H1 (cell line): ENCODE measurements at regions not wholly inside any gene's neighbourhood (a gene's known extent, or its start where the extent isn't known, plus 50 kb on each side); places are given as distances from the start of the nearest gene placed in this dataset.

Experiments used
- CTCF ChIA-PET: fragments of 300-600 bp; sonication (Branson Sonifier 250); formaldehyde crosslinking; loops from one replicate; lab custom pipeline; 2021; ENCODE audit not compliant: partially characterized antibody; lab: Charles Lee
- POLR2A ChIA-PET: fragments of 300-600 bp; sonication (Branson Sonifier 250); formaldehyde crosslinking; loops from one replicate; lab custom pipeline; 2021; ENCODE audit warnings: inconsistent platforms; ENCODE audit not compliant: partially characterized antibody; lab: Charles Lee
- DNase-seq, 2 experiments: peaks; one replicate each; pipeline versions ENCODE4 v3.0.0 to v3.0.0-alpha.2; 2010 to 2022; ENCODE audit warnings: low spot score in 2 of 2, low read depth in 1 of 2, mixed read lengths in 1 of 2
- FAIRE-seq: peaks from 2 replicates; lab custom pipeline; 2011; peaks lifted over from hg19 to GRCh38; lab: Jason Lieb, UNC
- H2AFZ ChIP-seq: 2 replicates; pipeline ENCODE4 v1.8.1; 2012; ENCODE audit warnings: low read length, inconsistent platforms
- H2AK5ac ChIP-seq: 2 replicates; pipeline ENCODE4 v1.6.1; 2013; ENCODE audit warnings: low read depth, low read length
- H2BK120ac ChIP-seq: replicated peaks from 2 replicates; pipeline ENCODE3; 2013; ENCODE audit warnings: low read depth, low read length, inconsistent platforms
- H2BK12ac ChIP-seq: 2 replicates; pipeline ENCODE4 v1.6.1; 2013; ENCODE audit warnings: low read depth, low read length
- H2BK15ac ChIP-seq: 2 replicates; pipeline ENCODE4 v1.6.1; 2013; ENCODE audit warnings: low read length
- H2BK20ac ChIP-seq: 2 replicates; pipeline ENCODE4 v1.6.1; 2013; ENCODE audit warnings: low read length
- H2BK5ac ChIP-seq: 2 replicates; pipeline ENCODE4 v1.6.1; 2013; ENCODE audit warnings: low read depth, low read length
- H3K14ac ChIP-seq: 2 replicates; pipeline ENCODE4 v1.6.1; 2013; ENCODE audit warnings: inconsistent platforms; ENCODE audit not compliant: insufficient read length
- H3K18ac ChIP-seq: 2 replicates; pipeline ENCODE4 v1.6.1; 2013; ENCODE audit warnings: low read length; ENCODE audit errors: extremely low read depth
- H3K23ac ChIP-seq: 2 replicates; pipeline ENCODE4 v1.6.1; 2013; ENCODE audit warnings: inconsistent platforms; ENCODE audit not compliant: insufficient read length
- H3K23me2 ChIP-seq: 2 replicates; pipeline ENCODE4 v1.6.1; 2013; ENCODE audit warnings: low read depth, low read length
- H3K27ac ChIP-seq: 2 replicates; pipeline ENCODE4 v1.6.1; 2011; ENCODE audit warnings: low read depth, low read length, inconsistent platforms
- H3K27me3 ChIP-seq, 4 experiments: replicated peaks in 1 of 4; 1 replicate in 1 of 4; 2 replicates in 3 of 4; pipeline versions ENCODE4 v1.6.1 to v1.8.1; 2011 to 2013; ENCODE audit warnings: low read length in 3 of 4, mild to moderate bottlenecking in 3 of 4, inconsistent platforms in 2 of 4, mixed read lengths in 2 of 4, moderate library complexity in 1 of 4; ENCODE audit not compliant: control insufficient read depth in 3 of 4, insufficient read depth in 3 of 4; ENCODE audit errors: extremely low read depth in 1 of 4
- H3K36me3 ChIP-seq, 4 experiments: 2 replicates each; pipeline versions ENCODE4 v1.6.1 to v1.8.1; 2011 to 2013; ENCODE audit warnings: mild to moderate bottlenecking in 4 of 4, low read length in 3 of 4, moderate library complexity in 2 of 4, control low read depth in 1 of 4, inconsistent platforms in 1 of 4; ENCODE audit not compliant: insufficient read depth in 4 of 4, control insufficient read depth in 2 of 4
- H3K4ac ChIP-seq: replicated peaks from 2 replicates; pipeline ENCODE3; 2013; ENCODE audit warnings: low read length, low read depth, mixed read lengths, inconsistent platforms; ENCODE audit not compliant: insufficient read length
- H3K4me1 ChIP-seq, 4 experiments: replicated peaks in 1 of 4; 1 replicate in 1 of 4; 2 replicates in 3 of 4; pipeline versions ENCODE4 v1.6.1 to v1.8.1; 2011 to 2013; ENCODE audit warnings: low read length in 3 of 4, inconsistent platforms in 2 of 4, mixed read lengths in 1 of 4; ENCODE audit not compliant: insufficient read depth in 4 of 4, control insufficient read depth in 3 of 4
- H3K4me2 ChIP-seq, 2 experiments: 2 replicates each; pipeline versions ENCODE4 v1.6.1 to v1.8.1; 2011 to 2013; ENCODE audit warnings: low read depth in 2 of 2, low read length in 2 of 2, control low read depth in 1 of 2, inconsistent platforms in 1 of 2, mild to moderate bottlenecking in 1 of 2; ENCODE audit not compliant: insufficient read depth in 1 of 2
- H3K4me3 ChIP-seq, 4 experiments: fragments of 200-600, 300-600 bp in 1 of 4; sonication (generic), shearing (Covaris generic), sonication (Bioruptor Twin) in 1 of 4; 2 replicates each; pipeline versions ENCODE4 v1.5.1 to v1.8.1; 2011 to 2016; ENCODE audit warnings: low read length in 4 of 4, low read depth in 3 of 4, control low read depth in 2 of 4, inconsistent platforms in 2 of 4, mild to moderate bottlenecking in 2 of 4, mixed read lengths in 1 of 4, moderate library complexity in 1 of 4; ENCODE audit not compliant: insufficient read depth in 2 of 4; ENCODE audit errors: extremely low read depth in 1 of 4
- H3K56ac ChIP-seq: replicated peaks from 2 replicates; pipeline ENCODE3; 2013; ENCODE audit warnings: low read depth, mild to moderate bottlenecking, mixed read lengths, low read length, inconsistent platforms; ENCODE audit not compliant: insufficient read length
- H3K79me1 ChIP-seq: 2 replicates; pipeline ENCODE4 v1.6.1; 2013; ENCODE audit warnings: low read depth, low read length, control low read depth
- H3K79me2 ChIP-seq, 2 experiments: 2 replicates each; pipeline versions ENCODE4 v1.6.1 to v1.8.1; 2012 to 2013; ENCODE audit warnings: low read length in 2 of 2, mild to moderate bottlenecking in 2 of 2, inconsistent platforms in 1 of 2; ENCODE audit not compliant: insufficient read depth in 2 of 2, control insufficient read depth in 1 of 2
- H3K9ac ChIP-seq, 4 experiments: replicated peaks in 1 of 4; 1 replicate in 1 of 4; 2 replicates in 3 of 4; pipeline versions ENCODE4 v1.6.1 to v1.8.1; 2011 to 2013; ENCODE audit warnings: low read depth in 3 of 4, low read length in 3 of 4, control low read depth in 2 of 4, mild to moderate bottlenecking in 2 of 4, moderate library complexity in 2 of 4, inconsistent platforms in 1 of 4; ENCODE audit errors: extremely low read depth in 1 of 4
- H3K9me3 ChIP-seq, 2 experiments: 2 replicates each; pipeline versions ENCODE4 v1.6.1 to v1.8.1; 2012 to 2013; ENCODE audit warnings: mild to moderate bottlenecking in 2 of 2, moderate library complexity in 2 of 2, control low read depth in 1 of 2, inconsistent platforms in 1 of 2, low read depth in 1 of 2, low read length in 1 of 2, mixed read lengths in 1 of 2; ENCODE audit not compliant: insufficient read depth in 2 of 2
- H4K20me1 ChIP-seq, 2 experiments: replicated peaks in 1 of 2; 2 replicates each; pipeline versions ENCODE3 to v1.8.1; 2011 to 2013; ENCODE audit warnings: inconsistent platforms in 2 of 2, low read length in 2 of 2, mild to moderate bottlenecking in 1 of 2; ENCODE audit not compliant: insufficient read depth in 2 of 2, control insufficient read depth in 1 of 2
- H4K5ac ChIP-seq: 2 replicates; pipeline ENCODE4 v1.6.1; 2013; ENCODE audit warnings: low read length, low read depth, mixed read lengths, inconsistent platforms; ENCODE audit not compliant: insufficient read length
- H4K8ac ChIP-seq: 2 replicates; pipeline ENCODE4 v1.8.0; 2013; ENCODE audit warnings: mild to moderate bottlenecking, moderate library complexity, low read length, inconsistent platforms; ENCODE audit not compliant: insufficient read depth; ENCODE audit errors: extremely low read depth
- H4K91ac ChIP-seq: replicated peaks from 2 replicates; pipeline ENCODE3; 2013; ENCODE audit warnings: low read length, mixed read lengths, inconsistent platforms; ENCODE audit not compliant: insufficient read length
- CHD1 ChIP-seq: IDR thresholded peaks from 2 replicates; pipeline ENCODE4 v1.6.1; 2012; ENCODE audit warnings: low read depth, low read length, improper control_type of control experiment
- TAF1 ChIP-seq: IDR thresholded peaks from 2 replicates; pipeline ENCODE4 v1.6.1; 2011; ENCODE audit warnings: mild to moderate bottlenecking, low read depth, low read length
- TCF12 ChIP-seq: IDR thresholded peaks from 2 replicates; pipeline ENCODE4 v1.6.1; 2011; ENCODE audit warnings: low read depth, mild to moderate bottlenecking, low read length
- WGBS, 2 experiments: shearing (Covaris generic) in 1 of 2; methylation state at CpG; one replicate each; pipeline versions ENCODE4 v1.1.6 to v1.1.7; 2013 to 2015; ENCODE audit warnings: low lambda C conversion rate in 2 of 2, mixed read lengths in 2 of 2, inconsistent platforms in 1 of 2, low coverage in 1 of 2, missing lambda C conversion rate in 1 of 2; ENCODE audit not compliant: insufficient replicate concordance in 2 of 2, insufficient coverage in 1 of 2, insufficient read length in 1 of 2; ENCODE audit errors: extremely low coverage in 1 of 2, missing lambda C conversion rate in 1 of 2; 5-methylcytosine and 5-hydroxymethylcytosine counted together

DNA sequence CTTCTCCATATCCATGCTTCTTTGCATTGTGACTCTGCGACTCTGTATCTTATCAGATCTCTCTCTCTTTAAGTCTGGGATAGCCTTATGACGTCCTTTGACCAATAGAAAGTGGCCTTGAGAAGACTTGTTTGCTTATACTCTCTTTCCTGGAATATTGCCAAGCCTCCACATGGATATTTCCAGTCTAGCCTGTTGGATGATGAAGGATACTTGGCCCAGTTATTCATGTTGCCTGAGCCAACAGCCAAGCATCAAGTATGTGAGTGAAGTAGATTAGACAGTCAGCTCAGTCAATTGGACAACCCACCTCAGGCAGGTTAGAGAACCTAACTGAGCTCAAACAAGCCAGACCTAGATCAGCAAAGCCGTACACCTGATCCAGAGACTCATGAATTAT, 864.2 kb upstream of the MGAT4C start:
- no peak overlapping the region for H3K4me2 ChIP-seq
- peaks cover 2% of the 10 kb centered on the region; the same call in 1 of the 2 replicates for H3K23me2 ChIP-seq
- CTCF ChIA-PET, result interaction anchor here (0.9 kb wide), 1 partner anchor 10 kb away, joined by 3 read pairs; no protein-coding TSS in a partner anchor
- TF ChIP-seq TCF12 (no peak), TAF1 (no peak), CHD1 (no peak)

More for the DNA sequence above, 864.2 kb upstream of the MGAT4C start:
- H2BK120ac ChIP-seq, result no peak overlapping the region
- no peak overlapping the region for H2AK5ac ChIP-seq
- FAIRE-seq (no peak), DNase-seq (no peak)
- POLR2A ChIA-PET, result no interaction called here
- no peak overlapping the region for H4K91ac ChIP-seq
- H2BK20ac ChIP-seq, result no peak overlapping the region
- no peaks in the 10 kb centered on the region for H3K9me3 ChIP-seq
- no peak overlapping the region for H3K56ac ChIP-seq
- peaks cover 0 to 5% (median 0%) of the 10 kb centered on the region in 4 experiments; a peak in 1 of 7 replicates for H3K4me1 ChIP-seq
- H3K79me2 ChIP-seq, result no peaks in the 10 kb centered on the region
- H2BK5ac ChIP-seq, result no peak overlapping the region
- no peaks in the 10 kb centered on the region for H3K79me1 ChIP-seq
- H2AFZ ChIP-seq, result no peak overlapping the region
- H3K27me3 ChIP-seq, result no peaks in the 10 kb centered on the region
- no peak overlapping the region for H2BK15ac ChIP-seq
- H3K23ac ChIP-seq, result no peak overlapping the region
- no peak overlapping the region for H3K9ac ChIP-seq
- no peaks in the 10 kb centered on the region for H4K20me1 ChIP-seq
- no peak overlapping the region for H3K4ac ChIP-seq
- no peak overlapping the region for H3K18ac ChIP-seq
- H3K4me3 ChIP-seq, result no peak overlapping the region
- H4K8ac ChIP-seq, result no peak overlapping the region
- WGBS, 2 experiments, result 97% methylated on average over 3 of the region's 3 CpGs; no CpG with 5 or more reads in 1 of the 2 experiments
- no peak overlapping the region for H4K5ac ChIP-seq
- H2BK12ac ChIP-seq, result no peak overlapping the region
- H3K36me3 ChIP-seq, result no peaks in the 10 kb centered on the region
- no peak overlapping the region for H3K14ac ChIP-seq
- H3K27ac ChIP-seq, result no peak overlapping the region
